ENCODE measurements at regions not wholly inside any gene's neighbourhood (a gene's known extent, or its start where the extent isn't known, plus 50 kb on each side); places are given as distances from the start of the nearest gene placed in this dataset.

- TF ChIP-seq CTCF (IDR thresholded peaks at IDR 0.05) = no peak
- TF ChIP-seq EZH2 (IDR thresholded peaks at IDR 0.05; ENCODE audit: borderline replicate concordance, insufficient read depth, low read depth, low read length, poor library complexity, severe bottlenecking) = no peak
These were observed 113.7 kb downstream of the BMP4 start for GRCh38 chr14:53842938-53843337.

Data from B cell (primary cell).